K562 (cell line): ENCODE measurements at regions not wholly inside any gene's neighbourhood (a gene's known extent, or its start where the extent isn't known, plus 50 kb on each side); places are given as distances from the start of the nearest gene placed in this dataset.

Source experiments
- E2F8 ChIP-seq: fragments of 450-650 bp; IDR thresholded peaks from 2 replicates; pipeline ENCODE4 v1.7.1; 2018; ENCODE audit warnings: mild to moderate bottlenecking, low read depth; ENCODE audit not compliant: partially characterized antibody
- EHMT2 ChIP-seq: fragments of 450-650 bp; IDR thresholded peaks from 2 replicates; pipeline ENCODE4 v1.6.1; 2018; ENCODE audit warnings: antibody characterized with exemption
- EWSR1 ChIP-seq: fragments of 450-650 bp; IDR thresholded peaks from 2 replicates; pipeline ENCODE4 v1.6.1; 2018; ENCODE audit warnings: borderline replicate concordance, mild to moderate bottlenecking, low read depth, moderate library complexity; ENCODE audit not compliant: partially characterized antibody
- GABPB2 ChIP-seq: fragments of 250-450 bp; sonication (Bioruptor Pico); conservative IDR thresholded peaks from 2 replicates; pipeline ENCODE4 v1.5.1; 2021; ENCODE audit warnings: mild to moderate bottlenecking
- GTF2E2 ChIP-seq: fragments of 200-800 bp; sonication (Bioruptor generic); IDR thresholded peaks from 2 replicates; pipeline ENCODE4 v1.6.1; 2016; ENCODE audit warnings: missing genetic modification characterization, missing compliant biosample characterization
- ILK ChIP-seq: fragments of 450-650 bp; IDR thresholded peaks from 2 replicates; pipeline ENCODE4 v1.6.1; 2016; ENCODE audit warnings: missing genetic modification characterization, low read depth, mild to moderate bottlenecking, missing compliant biosample characterization, moderate library complexity, borderline replicate concordance
- KDM1A ChIP-seq, 2 experiments: fragments of 450-650 bp; IDR thresholded peaks; 2 replicates each; pipeline ENCODE4 v1.6.1; 2016; ENCODE audit warnings: mild to moderate bottlenecking in 2 of 2
- KDM4B ChIP-seq, 2 experiments: fragments of 450-650 bp in 1 of 2; sonication (generic) in 1 of 2; IDR thresholded peaks; 2 replicates each; pipeline ENCODE4 v1.6.1; 2016 to 2017; ENCODE audit warnings: borderline replicate concordance in 2 of 2, antibody characterized with exemption in 1 of 2, low read depth in 1 of 2, mild to moderate bottlenecking in 1 of 2
- MYBL2 ChIP-seq, 2 experiments: fragments of 450-650 bp in 1 of 2; sonication (generic) in 1 of 2; formaldehyde crosslinking in 1 of 2; IDR thresholded peaks; 2 replicates each; pipeline versions ENCODE4 v1.6.1 to v1.8.1; 2017 to 2022; ENCODE audit warnings: borderline replicate concordance in 1 of 2, inconsistent platforms in 1 of 2, low read depth in 1 of 2, mild to moderate bottlenecking in 1 of 2, missing genetic modification reagents in 1 of 2, moderate library complexity in 1 of 2
- NFXL1 ChIP-seq: fragments of 450-650 bp; formaldehyde crosslinking; IDR thresholded peaks from 2 replicates; pipeline ENCODE4 v1.4.0; 2021; ENCODE audit warnings: mild to moderate bottlenecking
- NKRF ChIP-seq: fragments of 450-650 bp; IDR thresholded peaks from 2 replicates; pipeline ENCODE4 v1.6.1; 2016; ENCODE audit warnings: borderline replicate concordance
- NR1H2 ChIP-seq: sonication (generic); formaldehyde crosslinking; IDR thresholded peaks from 2 replicates; pipeline ENCODE4 v1.4.0; 2020; ENCODE audit warnings: mild to moderate bottlenecking, missing genetic modification reagents
- NR2F6 ChIP-seq: fragments of 450-650 bp; formaldehyde crosslinking; IDR thresholded peaks from 2 replicates; pipeline ENCODE4 v1.4.0; 2020; ENCODE audit warnings: mild to moderate bottlenecking
- PCBP2 ChIP-seq: fragments of 200-400 bp; formaldehyde crosslinking; IDR thresholded peaks from 2 replicates; pipeline ENCODE4 v1.6.1; 2018; ENCODE audit warnings: low read length, low read depth, mild to moderate bottlenecking, moderate library complexity; ENCODE audit not compliant: poor library complexity, severe bottlenecking
- POLR2A ChIP-seq: fragments of 450-650 bp; conservative IDR thresholded peaks from 2 replicates; pipeline ENCODE4 v1.6.1; 2016
- RBM25 ChIP-seq: fragments of 200-400 bp; formaldehyde crosslinking; IDR thresholded peaks from 2 replicates; pipeline ENCODE4 v1.6.1; 2018; ENCODE audit warnings: low read length, low read depth, moderate library complexity; ENCODE audit not compliant: severe bottlenecking
- SUPT5H ChIP-seq: fragments of 450-650 bp; IDR thresholded peaks from 2 replicates; pipeline ENCODE4 v1.6.1; 2016
- ZBTB8A ChIP-seq: fragments of 450-650 bp; IDR thresholded peaks from 2 replicates; pipeline ENCODE4 v1.6.1; 2018; ENCODE audit warnings: mild to moderate bottlenecking, moderate library complexity; ENCODE audit not compliant: partially characterized antibody
- ZKSCAN8 ChIP-seq: fragments of 200-800 bp; sonication (Bioruptor generic); IDR thresholded peaks from 2 replicates; pipeline ENCODE4 v1.6.1; 2016; ENCODE audit warnings: missing genetic modification characterization, missing compliant biosample characterization
- ZNF184 ChIP-seq: sonication (generic); formaldehyde crosslinking; IDR thresholded peaks from 2 replicates; pipeline ENCODE4 v1.5.0; 2020; ENCODE audit warnings: missing genetic modification reagents
- ZNF224 ChIP-seq: sonication (generic); formaldehyde crosslinking; IDR thresholded peaks from 2 replicates; pipeline ENCODE4 v1.8.0; 2022; ENCODE audit warnings: mild to moderate bottlenecking, missing genetic modification reagents
- ZNF232 ChIP-seq: sonication (generic); formaldehyde crosslinking; IDR thresholded peaks from 2 replicates; pipeline ENCODE4 v1.8.0; 2022; ENCODE audit warnings: mild to moderate bottlenecking, missing genetic modification reagents
- ZNF583 ChIP-seq: fragments of 250-450 bp; sonication (Bioruptor Pico); IDR thresholded peaks from 2 replicates; pipeline ENCODE4 v1.4.0; 2020
- TF ChIP-seq, protein P1 (sequence below): fragments of 250-450 bp; sonication (Bioruptor Pico); IDR thresholded peaks from 2 replicates; pipeline ENCODE4 v1.8.0; 2021; ENCODE audit warnings: moderate library complexity, mild to moderate bottlenecking, inconsistent platforms

- TF ChIP-seq NFXL1 = no peak
- no peak for TF ChIP-seq POLR2A
- TF ChIP-seq NKRF = no peak
- no peak for TF ChIP-seq EWSR1
- TF ChIP-seq ZNF583 (CRISPR knock-in tag) = peak; percentile 85; the same call in 1 of the 2 replicates
- 0 out of 2 replicates have a peak, but pooled peaks have one; percentile 15 for TF ChIP-seq SUPT5H
- TF ChIP-seq, protein P1, sequence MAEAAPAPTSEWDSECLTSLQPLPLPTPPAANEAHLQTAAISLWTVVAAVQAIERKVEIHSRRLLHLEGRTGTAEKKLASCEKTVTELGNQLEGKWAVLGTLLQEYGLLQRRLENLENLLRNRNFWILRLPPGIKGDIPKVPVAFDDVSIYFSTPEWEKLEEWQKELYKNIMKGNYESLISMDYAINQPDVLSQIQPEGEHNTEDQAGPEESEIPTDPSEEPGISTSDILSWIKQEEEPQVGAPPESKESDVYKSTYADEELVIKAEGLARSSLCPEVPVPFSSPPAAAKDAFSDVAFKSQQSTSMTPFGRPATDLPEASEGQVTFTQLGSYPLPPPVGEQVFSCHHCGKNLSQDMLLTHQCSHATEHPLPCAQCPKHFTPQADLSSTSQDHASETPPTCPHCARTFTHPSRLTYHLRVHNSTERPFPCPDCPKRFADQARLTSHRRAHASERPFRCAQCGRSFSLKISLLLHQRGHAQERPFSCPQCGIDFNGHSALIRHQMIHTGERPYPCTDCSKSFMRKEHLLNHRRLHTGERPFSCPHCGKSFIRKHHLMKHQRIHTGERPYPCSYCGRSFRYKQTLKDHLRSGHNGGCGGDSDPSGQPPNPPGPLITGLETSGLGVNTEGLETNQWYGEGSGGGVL (CRISPR knock-in tag) = no peak
- no peak for TF ChIP-seq ILK (tag)
- TF ChIP-seq GABPB2 = no peak
- TF ChIP-seq ZBTB8A = no peak
- peak; percentile 82 to 86 for TF ChIP-seq KDM1A (IDR thresholded peaks at IDR 0.05)
- TF ChIP-seq MYBL2 (IDR thresholded peaks at IDR 0.05; ENCODE audit: low read depth) = no peak; the same call in 1 of the 2 replicates
- TF ChIP-seq MYBL2 (CRISPR knock-in tag; IDR thresholded peaks at IDR 0.05; ENCODE audit: borderline replicate concordance) = no peak
- no peak for TF ChIP-seq GTF2E2 (tag)
- TF ChIP-seq EHMT2 = peak; percentile 89; the same call in 1 of the 2 replicates
- TF ChIP-seq RBM25 = peak; percentile 31
- no peak for TF ChIP-seq KDM4B (IDR thresholded peaks at IDR 0.05; ENCODE audit: borderline replicate concordance in 2 of 2, low read depth in 1 of 2)
- no peak for TF ChIP-seq ZKSCAN8 (CRISPR knock-in tag)
- no peak for TF ChIP-seq ZNF184
- no peak; the same call in 1 of the 2 replicates for TF ChIP-seq ZNF232
- TF ChIP-seq NR1H2 = peak; percentile 73; the same call in 1 of the 2 replicates
- no peak for TF ChIP-seq PCBP2
- TF ChIP-seq ZNF224 (CRISPR knock-in tag) = no peak
- TF ChIP-seq E2F8 = no peak
- no peak for TF ChIP-seq NR2F6 (CRISPR knock-in tag)
Measured at GRCh38 chr7:106986450-106986977, 58.0 kb upstream of the PRKAR2B start (continued).
